ENCODE measurements at regions not wholly inside any gene's neighbourhood (a gene's known extent, or its start where the extent isn't known, plus 50 kb on each side); places are given as distances from the start of the nearest gene placed in this dataset.

GRCh38 chr2:223474893-223475292 is 127.3 kb downstream of the SCG2 start:
- Mint-ChIP-seq H3K36me3 (ENCODE audit: insufficient read depth, unreplicated experiment) (no peaks in the 10 kb centered on the region), H3K27me3 (ENCODE audit: unreplicated experiment) (no peaks in the 10 kb centered on the region), H3K9me3 (ENCODE audit: low read depth, unreplicated experiment) (peaks cover 2% of the 10 kb centered on the region), H3K27ac (ENCODE audit: unreplicated experiment) (no peak overlapping the region), H3K4me3 (ENCODE audit: low read depth, unreplicated experiment) (no peak overlapping the region), H3K4me1 (ENCODE audit: low read depth, unreplicated experiment) (no peaks in the 10 kb centered on the region)
- BruUV-seq (replicated peaks) = no TSS peak
- DNase-seq = no peak
- CTCF ChIA-PET = no interaction called here
- no peak for TF ChIP-seq CTCF (IDR thresholded peaks at IDR 0.05; ENCODE audit: unreplicated experiment)
- intact Hi-C loops (cut with micrococcal nuclease; ENCODE audit: unreplicated experiment) = no loop called here

- CTCF ChIA-PET = interaction anchor here (0.7 kb wide), 1 partner anchor 13 kb away, joined by 5 read pairs; no protein-coding TSS in a partner anchor
- H3K4me3 Mint-ChIP-seq (ENCODE audit: low read depth, unreplicated experiment) = no peak overlapping the region
- no peak for TF ChIP-seq CTCF (IDR thresholded peaks at IDR 0.05; ENCODE audit: unreplicated experiment)
- DNase-seq = no peak
- no peaks in the 10 kb centered on the region for H3K36me3 Mint-ChIP-seq (ENCODE audit: insufficient read depth, unreplicated experiment)
- no peaks in the 10 kb centered on the region for H3K4me1 Mint-ChIP-seq (ENCODE audit: low read depth, unreplicated experiment)
- intact Hi-C loops (cut with micrococcal nuclease; ENCODE audit: unreplicated experiment) = no loop called here
- H3K27me3 Mint-ChIP-seq (ENCODE audit: unreplicated experiment) = no peaks in the 10 kb centered on the region
- peaks cover 2% of the 10 kb centered on the region for H3K9me3 Mint-ChIP-seq (ENCODE audit: low read depth, unreplicated experiment)
- BruUV-seq (replicated peaks) = no TSS peak
- H3K27ac Mint-ChIP-seq (ENCODE audit: unreplicated experiment) = no peak overlapping the region
Observed at GRCh38 chr2:223475901-223476300, 126.3 kb downstream of the SCG2 start.

GRCh38 chr2:223477318-223477717 is 124.8 kb downstream of the SCG2 start:
- DNase-seq = no peak
- TF ChIP-seq CTCF (IDR thresholded peaks at IDR 0.05; ENCODE audit: unreplicated experiment) = no peak
- H3K27me3 Mint-ChIP-seq (ENCODE audit: unreplicated experiment) = no peaks in the 10 kb centered on the region
- intact Hi-C loops (cut with micrococcal nuclease; ENCODE audit: unreplicated experiment) = no loop called here
- no peak overlapping the region for H3K4me3 Mint-ChIP-seq (ENCODE audit: low read depth, unreplicated experiment)
- no TSS peak for BruUV-seq (replicated peaks)
- H3K36me3 Mint-ChIP-seq (ENCODE audit: insufficient read depth, unreplicated experiment) = no peaks in the 10 kb centered on the region
- no peak overlapping the region for H3K27ac Mint-ChIP-seq (ENCODE audit: unreplicated experiment)
- H3K9me3 Mint-ChIP-seq (ENCODE audit: low read depth, unreplicated experiment) = peaks cover 2% of the 10 kb centered on the region
- CTCF ChIA-PET = no interaction called here
- no peaks in the 10 kb centered on the region for H3K4me1 Mint-ChIP-seq (ENCODE audit: low read depth, unreplicated experiment)

- Mint-ChIP-seq H3K27me3 (ENCODE audit: unreplicated experiment) (no peaks in the 10 kb centered on the region), H3K27ac (ENCODE audit: unreplicated experiment) (no peak overlapping the region), H3K4me3 (ENCODE audit: low read depth, unreplicated experiment) (no peak overlapping the region), H3K36me3 (ENCODE audit: insufficient read depth, unreplicated experiment) (no peaks in the 10 kb centered on the region), H3K9me3 (ENCODE audit: low read depth, unreplicated experiment) (peaks cover 2% of the 10 kb centered on the region), H3K4me1 (ENCODE audit: low read depth, unreplicated experiment) (peaks cover 10% of the 10 kb centered on the region)
- intact Hi-C loops (cut with micrococcal nuclease; ENCODE audit: unreplicated experiment) = no loop called here
- DNase-seq = no peak
- CTCF ChIA-PET = no interaction called here
- no peak for TF ChIP-seq CTCF (IDR thresholded peaks at IDR 0.05; ENCODE audit: unreplicated experiment)
- no TSS peak for BruUV-seq (replicated peaks)
Observed at GRCh38 chr2:223481486-223481885, 120.7 kb downstream of the SCG2 start.
